Transverse colon (tissue), 4 donors: ENCODE measurements at regions not wholly inside any gene's neighbourhood (a gene's known extent, or its start where the extent isn't known, plus 50 kb on each side); places are given as distances from the start of the nearest gene placed in this dataset.

Source experiments
- CTCF ChIP-seq, 5 experiments: fragments of 200-600 bp in 3 of 5; fragments of 450-650 bp in 2 of 5; sonication (generic) in 3 of 5; IDR thresholded peaks; 1 replicate in 2 of 5; 2 replicates in 3 of 5; pipeline ENCODE4 v1.5.1; 2016 to 2017; ENCODE audit warnings: antibody characterized with exemption in 5 of 5, inconsistent platforms in 3 of 5, mild to moderate bottlenecking in 2 of 5, moderate library complexity in 1 of 5
- EP300 ChIP-seq: sonication (generic); formaldehyde crosslinking; IDR thresholded peaks from one replicate; pipeline ENCODE4 v1.6.1; 2017; ENCODE audit warnings: antibody characterized with exemption, low read depth
- POLR2A ChIP-seq: fragments of 450-650 bp; IDR thresholded peaks from one replicate; pipeline ENCODE4 v1.6.1; 2016; ENCODE audit warnings: antibody characterized with exemption, mild to moderate bottlenecking, moderate library complexity
- POLR2AphosphoS5 ChIP-seq, 3 donors: sonication (generic); formaldehyde crosslinking; IDR thresholded peaks; one replicate each; pipeline ENCODE4 v1.6.1; 2016; ENCODE audit warnings: antibody characterized with exemption in 3 of 3

- TF ChIP-seq CTCF (IDR thresholded peaks at IDR 0.05) (no peak), EP300 (no peak), POLR2A (no peak), POLR2AphosphoS5 (IDR thresholded peaks at IDR 0.05) (no peak)
These were observed 1338.2 kb upstream of the GJE1 start for GRCh38 chr6:140794544-140794943.
